H9 (cell line): ENCODE measurements at regions not wholly inside any gene's neighbourhood (a gene's known extent, or its start where the extent isn't known, plus 50 kb on each side); places are given as distances from the start of the nearest gene placed in this dataset.

Source experiments
- DNase-seq: peaks from one replicate; pipeline ENCODE4 v3.0.0-alpha.2; 2017
- H2AFZ ChIP-seq: one replicate; pipeline ENCODE4 v1.6.1; 2013; ENCODE audit warnings: mild to moderate bottlenecking, low read length, control low read depth, moderate library complexity
- H2AK5ac ChIP-seq: 2 replicates; pipeline ENCODE4 v1.6.1; 2013; ENCODE audit warnings: low read length, control low read depth, mixed read lengths; ENCODE audit not compliant: insufficient read length
- H2BK120ac ChIP-seq: one replicate; pipeline ENCODE4 v1.6.1; 2013; ENCODE audit warnings: low read depth, mild to moderate bottlenecking, low read length, control low read depth, inconsistent platforms; ENCODE audit not compliant: poor library complexity, severe bottlenecking
- H2BK12ac ChIP-seq: 2 replicates; pipeline ENCODE4 v1.6.1; 2013; ENCODE audit warnings: low read length, control low read depth, mixed read lengths, low read depth; ENCODE audit not compliant: insufficient read length
- H2BK15ac ChIP-seq: 2 replicates; pipeline ENCODE4 v1.6.1; 2013; ENCODE audit warnings: low read depth, low read length, control low read depth
- H2BK20ac ChIP-seq: one replicate; pipeline ENCODE4 v1.6.1; 2013; ENCODE audit warnings: low read depth, mild to moderate bottlenecking, low read length, control low read depth, inconsistent platforms; ENCODE audit not compliant: poor library complexity, severe bottlenecking
- H2BK5ac ChIP-seq: 2 replicates; pipeline ENCODE4 v1.6.1; 2013; ENCODE audit warnings: low read length, control low read depth, mixed read lengths; ENCODE audit not compliant: insufficient read length
- H3K14ac ChIP-seq: 2 replicates; pipeline ENCODE4 v1.6.1; 2013; ENCODE audit warnings: low read length, control low read depth; ENCODE audit not compliant: insufficient read depth
- H3K18ac ChIP-seq: 2 replicates; pipeline ENCODE4 v1.6.1; 2013; ENCODE audit warnings: low read depth, mild to moderate bottlenecking, mixed read lengths, low read length, control low read depth; ENCODE audit not compliant: insufficient read length
- H3K23ac ChIP-seq: 2 replicates; pipeline ENCODE4 v1.6.1; 2013; ENCODE audit warnings: low read length, control low read depth, mixed read lengths, low read depth; ENCODE audit not compliant: insufficient read length
- H3K23me2 ChIP-seq: 2 replicates; pipeline ENCODE4 v1.6.1; 2013; ENCODE audit warnings: low read depth, mild to moderate bottlenecking, mixed read lengths, low read length, control low read depth; ENCODE audit not compliant: insufficient read length, poor library complexity, severe bottlenecking
- H3K27ac ChIP-seq: 2 replicates; pipeline ENCODE4 v1.5.1; 2013; ENCODE audit warnings: low read length, control low read depth, mixed read lengths, low read depth; ENCODE audit not compliant: insufficient read length
- H3K27me3 ChIP-seq: 2 replicates; pipeline ENCODE4 v1.6.1; 2013; ENCODE audit warnings: low read length, control low read depth, inconsistent platforms; ENCODE audit not compliant: insufficient read depth
- H3K4ac ChIP-seq: 2 replicates; pipeline ENCODE4 v1.6.1; 2013; ENCODE audit warnings: low read depth, mild to moderate bottlenecking, control low read depth, inconsistent platforms, low read length, moderate library complexity
- H3K4me1 ChIP-seq: 2 replicates; pipeline ENCODE4 v1.6.1; 2013; ENCODE audit warnings: low read length, control low read depth, inconsistent platforms; ENCODE audit not compliant: insufficient read depth
- H3K4me2 ChIP-seq: 2 replicates; pipeline ENCODE4 v1.6.1; 2013; ENCODE audit warnings: low read length, control low read depth, mixed read lengths; ENCODE audit not compliant: insufficient read length, insufficient read depth
- H3K56ac ChIP-seq: 2 replicates; pipeline ENCODE4 v1.6.1; 2013; ENCODE audit warnings: low read depth, mild to moderate bottlenecking, mixed read lengths, low read length, control low read depth; ENCODE audit not compliant: insufficient read length
- H3K79me1 ChIP-seq: 2 replicates; pipeline ENCODE4 v1.6.1; 2013; ENCODE audit warnings: low read depth, mild to moderate bottlenecking, moderate library complexity, low read length, control low read depth, inconsistent platforms; ENCODE audit not compliant: insufficient read depth, poor library complexity, severe bottlenecking
- H3K79me2 ChIP-seq: 2 replicates; pipeline ENCODE4 v1.6.1; 2013; ENCODE audit warnings: low read length, control low read depth, inconsistent platforms; ENCODE audit not compliant: insufficient read depth
- H3K9ac ChIP-seq: 2 replicates; pipeline ENCODE4 v1.6.1; 2013; ENCODE audit warnings: low read length, control low read depth, mixed read lengths; ENCODE audit not compliant: insufficient read length; ENCODE audit errors: extremely low read depth
- H3K9me3 ChIP-seq: one replicate; pipeline ENCODE4 v1.6.1; 2013; ENCODE audit warnings: low read depth, low read length, inconsistent platforms; ENCODE audit not compliant: control insufficient read depth
- H3T11ph ChIP-seq: one replicate; pipeline ENCODE4 v1.6.1; 2013; ENCODE audit warnings: mild to moderate bottlenecking, low read length, control low read depth, inconsistent platforms
- H4K20me1 ChIP-seq: one replicate; pipeline ENCODE4 v1.6.1; 2013; ENCODE audit not compliant: control insufficient read depth, insufficient read length, insufficient read depth
- H4K5ac ChIP-seq: 2 replicates; pipeline ENCODE4 v1.6.1; 2013; ENCODE audit warnings: low read depth, mild to moderate bottlenecking, mixed read lengths, low read length, control low read depth; ENCODE audit not compliant: insufficient read length
- H4K8ac ChIP-seq: replicated peaks from 2 replicates; pipeline ENCODE4 v1.6.1; 2013; ENCODE audit warnings: low read length, control low read depth, mixed read lengths, low read depth; ENCODE audit not compliant: insufficient read length
- H4K91ac ChIP-seq: 2 replicates; pipeline ENCODE4 v1.6.1; 2013; ENCODE audit warnings: low read depth, mild to moderate bottlenecking, moderate library complexity, mixed read lengths, low read length, control low read depth; ENCODE audit not compliant: insufficient read length
- H3K27ac Mint-ChIP-seq, 3 experiments: 2 replicates in 2 of 3; 3 replicates in 1 of 3; pipeline ENCODE4 v1.8.0; 2020 to 2021; ENCODE audit warnings: mixed read lengths in 3 of 3, mild to moderate bottlenecking in 1 of 3, moderate library complexity in 1 of 3
- H3K27me3 Mint-ChIP-seq: 2 replicates; pipeline ENCODE4 v1.8.0; 2021; ENCODE audit warnings: low read depth, mild to moderate bottlenecking, moderate library complexity, mixed read lengths
- H3K36me3 Mint-ChIP-seq, 3 experiments: 2 replicates in 2 of 3; 3 replicates in 1 of 3; pipeline ENCODE4 v1.8.0; 2020 to 2021; ENCODE audit warnings: low read depth in 3 of 3, mixed read lengths in 3 of 3; ENCODE audit not compliant: insufficient read depth in 1 of 3
- H3K4me1 Mint-ChIP-seq, 2 experiments: 2 replicates each; pipeline ENCODE4 v1.8.0; 2020; ENCODE audit warnings: mixed read lengths in 2 of 2
- H3K4me3 Mint-ChIP-seq, 2 experiments: 2 replicates in 1 of 2; 3 replicates in 1 of 2; pipeline ENCODE4 v1.8.0; 2020 to 2021; ENCODE audit warnings: mild to moderate bottlenecking in 2 of 2, mixed read lengths in 2 of 2, moderate library complexity in 1 of 2
- H3K9me3 Mint-ChIP-seq, 2 experiments: 2 replicates in 1 of 2; 3 replicates in 1 of 2; pipeline ENCODE4 v1.8.0; 2020; ENCODE audit warnings: mild to moderate bottlenecking in 2 of 2, mixed read lengths in 2 of 2, moderate library complexity in 1 of 2
- WGBS: extraction: QIAGEN DNeasy Blood & Tissue Kit; methylation state at CpG from one replicate; pipeline ENCODE4 v1.1.7; 2013; ENCODE audit warnings: missing lambda C conversion rate, low lambda C conversion rate, mixed read lengths; ENCODE audit not compliant: insufficient read length; ENCODE audit errors: extremely low coverage; 5-methylcytosine and 5-hydroxymethylcytosine counted together
- TF ChIP-seq, protein P1 (sequence below): fragments of 200-600 bp; sonication (generic); conservative IDR thresholded peaks from 3 replicates; pipeline ENCODE4 v1.8.0; 2021; ENCODE audit warnings: antibody characterized with exemption, mild to moderate bottlenecking

DNA sequence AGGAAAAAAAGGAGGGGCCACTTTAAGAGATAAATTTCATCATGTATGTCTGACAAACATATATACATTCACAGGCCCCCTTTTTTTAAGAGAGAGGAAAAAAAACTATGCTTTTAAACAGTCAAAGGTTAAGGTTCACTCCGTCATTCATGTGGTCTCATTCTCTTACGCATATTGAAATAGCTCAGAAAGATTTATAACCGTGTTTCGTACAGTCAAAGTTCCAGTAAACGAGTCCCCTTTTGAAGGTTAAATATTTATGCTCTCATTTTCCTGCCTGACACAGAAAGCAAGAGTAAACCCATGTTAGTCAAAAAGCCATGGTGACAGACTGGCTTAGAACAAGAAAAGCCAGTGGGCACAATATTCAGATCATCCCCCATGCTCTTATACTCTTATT is 248.0 kb upstream of the ARRDC4 start:
- TF ChIP-seq, protein P1, sequence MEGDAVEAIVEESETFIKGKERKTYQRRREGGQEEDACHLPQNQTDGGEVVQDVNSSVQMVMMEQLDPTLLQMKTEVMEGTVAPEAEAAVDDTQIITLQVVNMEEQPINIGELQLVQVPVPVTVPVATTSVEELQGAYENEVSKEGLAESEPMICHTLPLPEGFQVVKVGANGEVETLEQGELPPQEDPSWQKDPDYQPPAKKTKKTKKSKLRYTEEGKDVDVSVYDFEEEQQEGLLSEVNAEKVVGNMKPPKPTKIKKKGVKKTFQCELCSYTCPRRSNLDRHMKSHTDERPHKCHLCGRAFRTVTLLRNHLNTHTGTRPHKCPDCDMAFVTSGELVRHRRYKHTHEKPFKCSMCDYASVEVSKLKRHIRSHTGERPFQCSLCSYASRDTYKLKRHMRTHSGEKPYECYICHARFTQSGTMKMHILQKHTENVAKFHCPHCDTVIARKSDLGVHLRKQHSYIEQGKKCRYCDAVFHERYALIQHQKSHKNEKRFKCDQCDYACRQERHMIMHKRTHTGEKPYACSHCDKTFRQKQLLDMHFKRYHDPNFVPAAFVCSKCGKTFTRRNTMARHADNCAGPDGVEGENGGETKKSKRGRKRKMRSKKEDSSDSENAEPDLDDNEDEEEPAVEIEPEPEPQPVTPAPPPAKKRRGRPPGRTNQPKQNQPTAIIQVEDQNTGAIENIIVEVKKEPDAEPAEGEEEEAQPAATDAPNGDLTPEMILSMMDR: no peak
- Histone ChIP-seq H2BK5ac (no peak overlapping the region), H2BK12ac (no peak overlapping the region), H4K91ac (no peak overlapping the region), H2BK15ac (no peak overlapping the region), H3K79me1 (no peaks in the 10 kb centered on the region), H3K18ac (no peak overlapping the region), H3T11ph (no peak overlapping the region), H3K79me2 (no peaks in the 10 kb centered on the region), H3K14ac (no peak overlapping the region), H3K4ac (no peak overlapping the region), H4K8ac (no peak overlapping the region), H2BK120ac (no peak overlapping the region), H3K9ac (no peak overlapping the region), H2BK20ac (no peak overlapping the region), H3K27me3 (no peaks in the 10 kb centered on the region), H3K27ac (no peak overlapping the region), H3K4me1 (no peaks in the 10 kb centered on the region), H3K23ac (no peak overlapping the region), H4K5ac (no peak overlapping the region), H2AK5ac (no peak overlapping the region), H3K4me2 (no peak overlapping the region), H4K20me1 (no peaks in the 10 kb centered on the region), H3K23me2 (no peaks in the 10 kb centered on the region), H2AFZ (no peak overlapping the region), H3K9me3 (no peaks in the 10 kb centered on the region), H3K56ac (no peak overlapping the region)
- Mint-ChIP-seq H3K27ac (no peak overlapping the region), H3K36me3 (no peaks in the 10 kb centered on the region), H3K27me3 (no peaks in the 10 kb centered on the region), H3K4me1 (no peaks in the 10 kb centered on the region), H3K4me3 (no peak overlapping the region), H3K9me3 (no peaks in the 10 kb centered on the region)
- no peak for DNase-seq
- no CpG with 5 or more reads among the region's 5 CpGs for WGBS
